HL-60 (cell line): ENCODE measurements at regions not wholly inside any gene's neighbourhood (a gene's known extent, or its start where the extent isn't known, plus 50 kb on each side); places are given as distances from the start of the nearest gene placed in this dataset.

Experiments used
- CTCF ChIP-seq: IDR thresholded peaks from one replicate; pipeline ENCODE4 v1.5.1; 2011; ENCODE audit warnings: low read length, control low read depth, inconsistent platforms; ENCODE audit not compliant: insufficient read depth
- GABPA ChIP-seq: IDR thresholded peaks from 2 replicates; pipeline ENCODE4 v1.6.1; 2012; ENCODE audit warnings: low read depth
- POLR2AphosphoS5 ChIP-seq: IDR thresholded peaks from 2 replicates; pipeline ENCODE4 v1.6.1; 2012; ENCODE audit warnings: low read depth
- REST ChIP-seq: IDR thresholded peaks from 2 replicates; pipeline ENCODE4 v1.6.1; 2012; ENCODE audit warnings: low read depth; ENCODE audit not compliant: insufficient replicate concordance
- SPI1 ChIP-seq: IDR thresholded peaks from 2 replicates; pipeline ENCODE4 v1.6.1; 2012; ENCODE audit warnings: low read depth, mild to moderate bottlenecking, borderline replicate concordance

GRCh38 chr2:12081481-12082210 lies 335.2 kb downstream of the LPIN1 start:
- TF ChIP-seq CTCF, result no peak
- no peak for TF ChIP-seq REST
- no peak for TF ChIP-seq GABPA
- no peak for TF ChIP-seq POLR2AphosphoS5
- no peak for TF ChIP-seq SPI1
